GM12878 (cell line): ENCODE measurements at regions not wholly inside any gene's neighbourhood (a gene's known extent, or its start where the extent isn't known, plus 50 kb on each side); places are given as distances from the start of the nearest gene placed in this dataset.

Source experiments
- ATAC-seq: fragments of 200-7000 bp; cut with Tn5 transposase; 3 replicates; pipeline ENCODE4 v1.9.1; 2020; ENCODE audit warnings: mild to moderate bottlenecking, moderate library complexity
- BruUV-seq: library from RNA; stranded (reverse); fragments of 400-500 nt; replicated peaks from 2 replicates; lab custom pipeline; 2021; lab: Mats Ljungman, UMichigan
- CTCF ChIA-PET: fragments of 300-600 bp; sonication (Branson Sonifier 250); formaldehyde crosslinking; extraction: SDS; loops from one replicate; lab custom pipeline; 2021; ENCODE audit warnings: inconsistent platforms; lab: Yijun Ruan, JAX
- POLR2A ChIA-PET: fragments of 350-600 bp; formaldehyde crosslinking; extraction: SDS; loops from one replicate; lab custom pipeline; 2021; ENCODE audit warnings: inconsistent platforms; lab: Charles Lee
- RAD21 ChIA-PET: fragments of 300-600 bp; sonication (Branson Sonifier 250); formaldehyde crosslinking; loops from one replicate; lab custom pipeline; 2023; ENCODE audit warnings: antibody characterized with exemption; ENCODE audit not compliant: unreplicated experiment; lab: Charles Lee
- SMC1A ChIA-PET: fragments of 300-600 bp; sonication (Branson Sonifier 250); formaldehyde crosslinking; loops from one replicate; lab custom pipeline; 2023; ENCODE audit not compliant: unreplicated experiment, uncharacterized antibody; lab: Charles Lee
- DNase-seq: peaks from one replicate; pipeline ENCODE4 v3.0.0-alpha.2; 2011; ENCODE audit warnings: low read depth, low spot score
- FAIRE-seq: peaks from 3 replicates; lab custom pipeline; 2011; peaks lifted over from hg19 to GRCh38; lab: Jason Lieb, UNC
- H2AFZ ChIP-seq: 2 replicates; pipeline ENCODE4 v1.6.0; 2011; ENCODE audit warnings: low read depth, low read length, control low read depth; ENCODE audit not compliant: control insufficient read depth
- H3K27ac ChIP-seq: 2 replicates; pipeline ENCODE4 v1.5.1; 2011; ENCODE audit warnings: control low read depth; ENCODE audit not compliant: control insufficient read depth, insufficient read depth
- H3K27me3 ChIP-seq, 2 experiments: replicated peaks in 1 of 2; 2 replicates each; pipeline versions ENCODE4 v1.6.0 to v1.6.1; 2011; ENCODE audit warnings: low read length in 1 of 2; ENCODE audit not compliant: control insufficient read depth in 2 of 2, insufficient read depth in 2 of 2
- H3K36me3 ChIP-seq, 2 experiments: 2 replicates each; pipeline ENCODE4 v1.5.1; 2011; ENCODE audit warnings: low read length in 1 of 2; ENCODE audit not compliant: control insufficient read depth in 2 of 2, insufficient read depth in 2 of 2
- H3K4me1 ChIP-seq: 2 replicates; pipeline ENCODE4 v1.6.1; 2011; ENCODE audit warnings: mild to moderate bottlenecking, low read length, moderate library complexity, mixed read lengths; ENCODE audit not compliant: control insufficient read depth, insufficient read depth
- H3K4me2 ChIP-seq: 2 replicates; pipeline ENCODE4 v1.6.0; 2011; ENCODE audit warnings: control low read depth; ENCODE audit not compliant: control insufficient read depth, insufficient read depth
- H3K4me3 ChIP-seq: fragments of 200-600 bp; sonication (generic); 2 replicates; pipeline ENCODE4 v1.5.1; 2016
- H3K79me2 ChIP-seq: 2 replicates; pipeline ENCODE4 v1.6.0; 2011; ENCODE audit warnings: low read length; ENCODE audit not compliant: control insufficient read depth, insufficient read depth
- H3K9ac ChIP-seq: 2 replicates; pipeline ENCODE4 v1.8.0; 2011; ENCODE audit warnings: low read length, control low read depth, mixed read lengths; ENCODE audit not compliant: control insufficient read depth, insufficient read depth
- H3K9me3 ChIP-seq: replicated peaks from 3 replicates; pipeline ENCODE4 v1.5.1; 2011; ENCODE audit warnings: mild to moderate bottlenecking, low read length; ENCODE audit not compliant: control insufficient read depth, insufficient read depth
- H4K20me1 ChIP-seq: 2 replicates; pipeline ENCODE4 v1.6.0; 2011; ENCODE audit not compliant: control insufficient read depth, insufficient read depth
- ATF7 ChIP-seq: fragments of 450-650 bp; IDR thresholded peaks from 2 replicates; pipeline ENCODE4 v1.6.1; 2016; ENCODE audit warnings: low read depth, mild to moderate bottlenecking
- HCFC1 ChIP-seq: fragments of 150-350 bp; IDR thresholded peaks from 2 replicates; pipeline ENCODE4 v1.6.1; 2014; ENCODE audit warnings: low read length
- MTA3 ChIP-seq: IDR thresholded peaks from 2 replicates; pipeline ENCODE4 v1.6.1; 2012; ENCODE audit warnings: low read length, inconsistent platforms, borderline replicate concordance
- MXI1 ChIP-seq: fragments of 150-350 bp; IDR thresholded peaks from 2 replicates; pipeline ENCODE4 v1.6.1; 2011; ENCODE audit warnings: low read depth, mild to moderate bottlenecking, inconsistent platforms, low read length, improper control_type of control experiment
- NFYB ChIP-seq: IDR thresholded peaks from 2 replicates; pipeline ENCODE4 v1.6.1; 2011; ENCODE audit warnings: low read depth, mild to moderate bottlenecking, low read length, improper control_type of control experiment, moderate library complexity; ENCODE audit not compliant: insufficient read depth
- NR2C1 ChIP-seq: fragments of 450-650 bp; IDR thresholded peaks from 2 replicates; pipeline ENCODE4 v1.6.1; 2017; ENCODE audit warnings: antibody characterized with exemption, mild to moderate bottlenecking, moderate library complexity
- NR2F1 ChIP-seq: fragments of 450-650 bp; conservative IDR thresholded peaks from 2 replicates; pipeline ENCODE4 v1.6.1; 2017; ENCODE audit warnings: mild to moderate bottlenecking
- POU2F2 ChIP-seq: IDR thresholded peaks from 3 replicates; pipeline ENCODE4 v1.6.1; 2011; ENCODE audit warnings: low read depth, mild to moderate bottlenecking, low read length, borderline replicate concordance
- RAD51 ChIP-seq: fragments of 450-650 bp; IDR thresholded peaks from 2 replicates; pipeline ENCODE4 v1.6.1; 2016; ENCODE audit warnings: moderate library complexity, mild to moderate bottlenecking, inconsistent platforms
- RFX5 ChIP-seq: IDR thresholded peaks from 2 replicates; pipeline ENCODE4 v1.6.1; 2011; ENCODE audit warnings: low read depth, low read length, improper control_type of control experiment
- SPI1 ChIP-seq: IDR thresholded peaks from 2 replicates; pipeline ENCODE4 v1.6.1; 2011; ENCODE audit warnings: low read depth, mild to moderate bottlenecking, low read length, moderate library complexity, borderline replicate concordance; ENCODE audit not compliant: insufficient read depth
- TAF1 ChIP-seq: IDR thresholded peaks from 2 replicates; pipeline ENCODE4 v1.6.1; 2011; ENCODE audit warnings: mild to moderate bottlenecking, low read depth, low read length, borderline replicate concordance
- ZZZ3 ChIP-seq: IDR thresholded peaks from 2 replicates; pipeline ENCODE4 v1.6.1; 2011; ENCODE audit warnings: low read depth; ENCODE audit not compliant: control insufficient read depth, insufficient read length
- WGBS: methylation state at CpG from one replicate; pipeline ENCODE4 v1.1.6; 2016; ENCODE audit warnings: low lambda C conversion rate; ENCODE audit not compliant: insufficient replicate concordance, insufficient coverage; ENCODE audit errors: missing lambda C conversion rate; 5-methylcytosine and 5-hydroxymethylcytosine counted together
- in situ Hi-C: fragments of 300-500 bp; cut with MboI; formaldehyde crosslinking; loops from 9 replicates; pipeline ENCODE4 v1.14.3; 2018; ENCODE audit warnings: mixed read lengths
- intact Hi-C: fragments of 100-400 bp; cut with micrococcal nuclease; formaldehyde crosslinking; loops from one replicate; pipeline ENCODE4 v1.14.2; 2022; ENCODE audit not compliant: unreplicated experiment

DNA sequence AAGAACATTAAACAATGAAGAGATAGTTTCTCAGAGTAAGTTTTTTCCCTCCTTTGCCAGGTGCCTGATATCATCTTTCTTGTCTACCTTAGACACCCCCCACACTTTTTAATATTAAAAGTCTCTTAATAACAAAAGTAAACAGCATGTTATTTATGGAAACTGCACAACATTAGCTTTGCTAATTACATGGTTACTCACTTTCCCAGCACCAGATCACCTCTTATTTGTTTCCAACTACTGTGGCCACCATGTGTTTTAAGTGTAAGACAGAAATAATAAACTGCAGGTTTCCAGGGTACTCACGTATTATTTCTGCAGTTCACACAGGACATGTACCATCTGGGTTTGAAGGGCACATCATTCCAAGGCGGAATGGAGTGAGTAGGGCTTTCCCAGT is 125.0 kb downstream of the TRMT11 start:
- no peak overlapping the region for H3K9ac ChIP-seq
- H3K4me3 ChIP-seq, result no peak overlapping the region
- no peak for TF ChIP-seq TAF1
- TF ChIP-seq ATF7, result no peak
- no peak for TF ChIP-seq NR2C1
- no peak for TF ChIP-seq MTA3
- no peak for TF ChIP-seq RFX5
- TF ChIP-seq SPI1, result no peak
- no peak for TF ChIP-seq RAD51
- TF ChIP-seq MXI1, result no peak
- TF ChIP-seq HCFC1, result no peak
- TF ChIP-seq ZZZ3, result no peak
- no peak for DNase-seq
- H3K27me3 ChIP-seq, result no peaks in the 10 kb centered on the region
- H3K79me2 ChIP-seq, result no peaks in the 10 kb centered on the region
- H2AFZ ChIP-seq, result no peak overlapping the region
- ChIA-PET CTCF (interaction anchor here (0.7 kb wide), 1 partner anchor 10 kb away, joined by 4 read pairs; no protein-coding TSS in a partner anchor), SMC1A (no interaction called here), RAD21 (no interaction called here), POLR2A (no interaction called here)
- FAIRE-seq, result no peak
- no TSS peak for BruUV-seq
- H3K4me2 ChIP-seq, result no peak overlapping the region
- no peaks in the 10 kb centered on the region for H3K4me1 ChIP-seq
- intact Hi-C loops (no loop called here), in situ Hi-C loops (no loop called here)
- ATAC-seq, result no peak
- no peaks in the 10 kb centered on the region for H4K20me1 ChIP-seq
- WGBS, result 68% methylated on average over 2 of the region's 2 CpGs
- no peaks in the 10 kb centered on the region for H3K9me3 ChIP-seq
- peaks cover 0 to 4% of the 10 kb centered on the region in 2 experiments; a peak in 1 of 4 replicates for H3K36me3 ChIP-seq
- H3K27ac ChIP-seq, result no peak overlapping the region

DNA sequence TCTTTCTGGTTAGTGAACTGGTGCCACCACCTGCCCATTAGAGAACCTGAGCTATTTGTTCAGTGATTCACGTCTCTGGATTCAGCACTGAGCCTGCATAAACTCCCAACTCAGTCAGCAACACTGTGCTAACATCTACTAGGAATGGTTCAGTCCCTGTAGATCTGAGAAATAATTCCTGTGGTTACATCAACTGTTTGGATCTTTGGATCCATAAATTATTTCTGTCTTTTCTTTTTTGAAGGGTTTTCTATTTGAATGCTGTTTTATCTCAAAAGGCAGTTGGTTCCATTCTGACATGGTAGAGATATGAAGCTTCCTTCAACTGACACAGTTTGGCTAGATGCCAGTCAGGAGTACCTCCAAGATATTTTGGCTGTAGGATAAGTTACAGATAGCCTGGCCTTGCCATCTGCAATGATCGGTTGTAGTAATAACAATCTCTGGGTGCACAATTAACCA is 125.9 kb downstream of the TRMT11 start:
- H4K20me1 ChIP-seq, result no peaks in the 10 kb centered on the region
- no peaks in the 10 kb centered on the region for H3K9me3 ChIP-seq
- SMC1A ChIA-PET, result interaction anchor here (0.7 kb wide), 1 partner anchor 10 kb away, joined by 3 read pairs; no protein-coding TSS in a partner anchor
- 40% methylated on average over 2 of the region's 2 CpGs for WGBS
- RAD21 ChIA-PET, result no interaction called here
- H3K4me3 ChIP-seq, result no peak overlapping the region
- in situ Hi-C loops (no loop called here), intact Hi-C loops (no loop called here)
- BruUV-seq, result no TSS peak
- DNase-seq (no peak), ATAC-seq (no peak)
- CTCF ChIA-PET, result interaction anchor here (0.7 kb wide), 1 partner anchor 9 kb away, joined by 4 read pairs; no protein-coding TSS in a partner anchor
- H3K4me2 ChIP-seq, result no peak overlapping the region
- H3K4me1 ChIP-seq, result no peaks in the 10 kb centered on the region
- no peaks in the 10 kb centered on the region for H3K27me3 ChIP-seq
- H3K27ac ChIP-seq, result no peak overlapping the region
- no peak for TF ChIP-seq NFYB
- TF ChIP-seq NR2F1, result no peak
- no peak for TF ChIP-seq HCFC1
- TF ChIP-seq POU2F2, result no peak
- TF ChIP-seq, all 136 proteins: peak for 0
- no peak overlapping the region for H2AFZ ChIP-seq
- no peaks in the 10 kb centered on the region for H3K79me2 ChIP-seq
- peaks cover 0 to 4% of the 10 kb centered on the region in 2 experiments; a peak in 1 of 4 replicates for H3K36me3 ChIP-seq
- POLR2A ChIA-PET, result no interaction called here
- FAIRE-seq, result no peak
- no peak overlapping the region for H3K9ac ChIP-seq
